Activated CD4-positive, alpha-beta T cell treated with anti-CD3 and anti-CD28 coated beads for 48 hours (primary cell): ENCODE measurements at regions not wholly inside any gene's neighbourhood (a gene's known extent, or its start where the extent isn't known, plus 50 kb on each side); places are given as distances from the start of the nearest gene placed in this dataset.
"Not testable (repeated sequence)": the region's sequence is repeated elsewhere in the genome, so short reads cannot be mapped to it uniquely, and the experiment has no call there.

ENCODE experiments used
- DNase-seq: peaks from one replicate; pipeline ENCODE4 v3.0.0-alpha.2; 2020

DNA sequence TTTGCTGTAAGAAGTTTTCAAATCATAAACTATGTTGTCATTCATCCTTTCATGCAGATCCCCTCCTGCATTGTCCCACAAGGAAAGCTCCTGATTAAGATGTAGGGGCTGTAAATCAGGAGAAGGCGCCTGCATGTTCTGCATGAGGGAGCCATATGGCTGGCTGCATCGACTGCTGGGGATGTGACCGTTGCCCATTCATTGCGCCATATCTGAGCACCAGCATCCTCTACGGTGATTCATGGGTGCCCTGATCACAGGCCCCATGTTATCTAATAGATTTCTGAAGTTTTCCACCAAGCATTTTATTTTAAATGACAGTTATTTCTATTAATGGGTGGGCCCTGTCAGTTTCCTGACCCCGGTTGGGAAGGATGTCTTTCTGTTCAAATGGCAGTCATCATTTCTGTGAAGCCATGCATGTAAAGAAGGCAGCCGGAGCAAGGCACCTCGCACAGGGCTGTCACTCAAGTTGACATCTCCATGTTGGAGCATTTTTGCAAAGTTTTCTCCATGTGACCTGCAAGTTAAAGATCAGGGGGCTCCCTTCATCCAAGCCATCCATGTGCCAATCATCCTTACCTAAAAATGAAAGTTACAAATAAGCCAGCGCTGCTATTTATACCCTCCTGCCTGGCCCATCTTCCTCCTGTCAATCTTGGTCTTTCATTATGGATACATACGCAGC, 128.8 kb downstream of the TEX36 start:
- DNase-seq = no peak

DNA sequence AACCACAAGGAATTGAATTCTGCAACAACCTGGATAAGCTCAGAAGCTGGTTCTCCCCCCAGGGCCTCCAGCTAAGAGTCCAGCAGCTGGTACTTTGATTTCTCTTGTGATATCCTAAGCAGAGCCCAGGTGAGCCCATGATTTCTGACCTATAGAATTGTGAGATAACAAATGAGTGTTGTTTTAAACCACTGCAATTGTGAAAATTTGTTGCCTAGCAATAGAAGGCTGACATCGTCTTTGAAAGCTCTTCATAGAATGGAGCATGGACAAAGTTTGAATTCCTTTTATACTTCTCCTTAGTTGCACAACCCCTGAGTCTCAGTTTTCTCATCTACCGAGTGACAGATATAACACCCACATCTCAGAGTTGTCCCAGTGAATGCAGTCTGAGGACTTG, 129.9 kb downstream of the TEX36 start:
- DNase-seq = no peak

DNA sequence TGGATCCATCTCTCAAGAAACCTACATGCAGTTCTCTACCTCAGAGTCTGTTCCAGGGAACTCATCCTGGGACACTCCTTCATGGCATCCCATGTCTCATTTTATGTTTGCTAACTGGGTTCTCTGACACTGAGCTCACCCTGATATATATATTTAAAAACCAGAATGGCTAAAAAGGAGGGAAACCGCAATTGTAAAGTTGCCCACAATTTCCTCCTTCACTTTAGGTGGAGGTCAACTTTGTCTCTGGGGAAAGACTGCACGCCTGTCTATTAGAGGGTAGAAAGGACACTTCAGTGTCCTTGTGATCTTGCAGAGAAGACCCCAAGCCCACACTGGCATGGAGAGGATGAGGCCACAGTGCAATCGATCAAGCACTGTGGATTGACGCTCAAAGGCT, 131.7 kb downstream of the TEX36 start:
- no peak for DNase-seq

DNA sequence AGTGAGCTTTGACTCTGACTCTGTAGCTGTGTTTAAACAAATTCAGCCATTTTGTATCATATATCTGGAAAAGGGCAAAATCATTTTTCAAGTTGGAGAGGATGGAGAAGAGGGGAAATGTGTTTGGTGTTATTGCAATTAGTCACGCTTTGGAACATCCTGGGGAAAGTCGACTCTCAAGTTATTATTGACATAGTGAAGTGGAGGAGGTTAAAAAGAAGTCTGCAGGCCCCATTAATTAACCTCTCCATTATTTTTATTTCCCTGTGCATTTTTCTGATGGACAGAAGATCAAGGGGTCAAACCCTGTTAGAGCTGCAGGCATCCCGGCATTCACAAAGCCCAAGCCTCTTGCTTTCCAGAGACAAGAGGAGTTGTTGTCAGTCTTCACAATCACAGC, 132.6 kb downstream of the TEX36 start:
- no peak for DNase-seq

DNA sequence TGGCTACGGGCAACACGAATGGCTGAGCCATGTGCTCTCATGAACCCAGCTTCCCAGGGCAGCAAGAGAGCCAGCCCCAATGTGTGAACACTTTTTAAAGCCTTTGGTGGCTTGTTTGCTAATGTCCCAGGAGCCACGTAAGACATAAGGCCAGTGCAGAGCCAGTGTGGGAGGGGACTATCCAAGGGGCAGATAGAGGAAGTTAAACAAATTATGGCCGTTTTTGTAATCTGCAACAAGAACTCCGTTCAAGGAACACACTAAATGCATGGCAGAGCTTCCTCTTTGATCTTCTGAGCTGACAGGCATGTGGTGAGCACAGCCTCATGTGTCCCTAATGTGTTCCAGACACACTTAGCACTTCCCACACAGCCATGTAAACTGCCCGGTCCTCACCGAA, 133.3 kb downstream of the TEX36 start:
- DNase-seq = no peak

DNA sequence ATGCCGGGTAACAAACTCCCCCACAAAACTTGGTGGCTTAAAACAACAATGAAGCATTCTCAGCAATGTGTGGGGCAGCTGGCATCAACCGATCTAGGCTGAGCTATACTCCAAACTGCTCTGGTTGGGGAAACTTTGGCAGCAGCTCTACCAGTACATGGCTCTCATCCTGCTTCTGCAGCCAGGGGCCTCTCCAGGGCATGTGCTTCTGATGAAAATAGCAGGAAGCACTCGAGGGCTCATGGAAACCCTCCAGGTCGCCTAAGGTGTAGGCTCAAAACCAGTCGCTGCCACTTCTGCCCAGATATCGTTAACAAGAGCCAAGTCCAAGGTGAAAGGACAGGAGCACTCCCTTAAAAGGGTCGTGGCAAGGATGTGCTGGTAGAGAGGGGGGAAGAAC, 134.1 kb downstream of the TEX36 start:
- DNase-seq = no peak

DNA sequence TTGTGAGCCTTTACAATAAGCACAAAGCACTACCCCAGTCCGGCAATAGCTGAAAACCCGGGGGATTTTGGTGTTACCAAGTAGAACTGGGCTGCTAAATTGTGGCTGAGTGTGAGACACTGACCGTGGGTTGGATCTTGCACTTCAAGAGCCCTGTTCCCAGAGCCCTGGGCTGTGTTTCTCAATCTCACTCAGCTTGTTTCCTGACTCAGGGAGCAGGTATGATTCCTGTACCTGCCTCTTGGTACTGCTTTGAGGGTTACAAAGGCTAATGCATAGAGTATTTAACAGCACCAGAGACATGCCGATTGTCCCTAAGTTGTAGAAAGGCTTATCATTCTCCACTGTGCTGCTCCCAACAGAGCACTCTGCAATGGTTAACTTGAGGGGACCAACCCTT, 134.6 kb downstream of the TEX36 start:
- DNase-seq = no peak

DNA sequence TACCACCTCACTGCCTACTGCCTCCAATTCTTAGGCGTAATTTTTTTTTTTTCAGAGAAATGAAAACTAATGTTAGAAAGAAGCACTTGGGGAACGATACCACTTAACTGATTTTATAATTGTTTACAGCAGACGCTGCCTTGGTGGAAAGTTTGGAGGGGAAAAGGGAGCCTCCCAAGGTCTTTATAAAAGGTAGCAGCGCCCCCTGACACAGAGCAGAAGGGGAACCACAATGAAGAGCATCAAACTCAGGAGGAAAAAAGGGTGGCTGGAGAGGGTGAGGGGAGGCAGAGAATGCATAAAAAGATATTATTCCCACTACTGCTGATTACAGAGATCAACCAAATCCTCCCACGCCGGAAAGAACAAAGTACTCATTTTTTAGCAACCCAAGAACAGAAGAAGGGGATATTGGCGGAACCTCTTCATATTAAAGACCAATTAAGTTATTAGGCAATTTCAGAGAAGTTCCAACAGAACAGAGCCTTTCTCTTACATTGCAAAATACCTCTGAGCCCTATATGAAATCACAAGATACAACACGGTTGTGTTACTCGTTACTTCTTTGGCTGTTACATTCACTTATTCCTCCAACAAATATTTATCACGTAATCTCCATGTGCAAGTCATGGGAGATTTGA, 135.8 kb downstream of the TEX36 start:
- DNase-seq = no peak

DNA sequence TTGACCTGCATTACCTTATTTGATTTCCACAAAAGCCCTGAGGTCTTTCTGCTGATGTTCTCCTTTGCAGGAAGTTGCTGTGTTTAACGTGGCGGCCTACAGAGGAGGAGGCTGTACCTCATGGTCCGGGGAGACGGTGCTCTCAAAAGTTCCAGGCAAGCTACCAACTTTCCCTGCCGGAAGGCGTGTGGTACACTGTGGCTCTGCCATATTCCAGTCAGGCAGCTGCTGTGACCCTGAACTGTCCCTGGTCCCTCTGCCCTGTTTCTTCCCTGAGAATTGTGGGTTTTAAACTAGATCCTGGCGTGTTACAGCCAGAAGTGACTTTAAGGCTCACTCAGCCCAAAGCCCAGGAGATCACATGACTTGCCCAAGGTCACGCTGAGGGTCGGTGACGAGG, 139.2 kb downstream of the TEX36 start:
- DNase-seq = no peak

DNA sequence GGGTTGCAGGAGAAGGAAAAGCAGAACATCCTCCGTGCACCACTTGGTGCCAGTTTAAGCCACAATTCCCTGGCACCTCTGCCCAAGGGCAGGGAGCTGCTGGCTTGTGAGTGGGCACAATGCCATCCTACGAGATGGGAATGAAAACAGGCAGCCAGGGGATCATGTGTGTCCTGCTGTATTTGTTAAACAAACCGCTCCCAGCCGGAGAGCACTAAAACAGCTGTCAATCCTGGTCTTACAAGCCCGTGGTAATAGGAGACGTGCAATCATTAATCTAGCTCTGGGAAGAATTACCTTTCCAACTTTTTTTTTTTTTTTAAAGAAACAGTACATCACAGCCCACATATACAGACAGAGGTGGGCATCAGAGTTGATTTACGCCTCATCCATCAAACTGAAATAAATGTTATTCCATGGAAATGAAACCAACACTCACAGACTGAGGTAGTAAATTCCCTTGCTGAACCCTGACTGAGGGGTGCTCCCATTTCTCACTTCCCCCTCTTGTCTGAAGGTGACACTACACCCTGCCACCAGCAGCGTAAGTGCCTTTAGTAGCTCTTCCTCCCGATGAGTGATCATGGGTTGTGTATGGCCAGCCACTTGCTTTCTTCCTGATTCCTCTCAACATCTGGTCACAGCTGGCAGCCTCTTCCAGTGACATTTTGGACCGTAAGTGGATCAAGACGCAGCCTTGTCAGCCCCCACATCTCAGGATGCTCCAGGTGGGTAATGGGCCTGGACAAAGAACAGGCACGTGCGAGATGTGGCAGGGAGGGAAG, 143.8 kb downstream of the TEX36 start:
- DNase-seq = no peak

DNA sequence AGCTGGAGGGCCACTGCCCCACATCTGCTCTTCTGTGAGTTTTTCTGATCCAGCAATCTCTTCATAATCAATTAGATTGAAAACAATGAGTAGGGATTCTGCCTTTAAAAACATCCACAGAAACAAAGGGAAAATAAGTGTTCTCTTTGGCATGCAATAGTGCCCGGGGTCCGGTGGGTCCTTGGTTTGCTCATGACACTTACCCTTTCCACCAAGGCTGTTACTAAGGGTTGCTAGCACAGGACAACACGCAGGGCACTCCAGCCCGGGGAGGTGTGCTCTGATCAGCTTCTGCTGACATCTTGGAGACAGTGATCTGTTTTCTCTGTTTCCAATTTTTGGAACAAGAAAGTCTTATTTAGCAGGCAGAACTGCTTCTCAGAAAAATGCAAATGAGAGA, 146.7 kb downstream of the TEX36 start:
- no peak for DNase-seq

DNA sequence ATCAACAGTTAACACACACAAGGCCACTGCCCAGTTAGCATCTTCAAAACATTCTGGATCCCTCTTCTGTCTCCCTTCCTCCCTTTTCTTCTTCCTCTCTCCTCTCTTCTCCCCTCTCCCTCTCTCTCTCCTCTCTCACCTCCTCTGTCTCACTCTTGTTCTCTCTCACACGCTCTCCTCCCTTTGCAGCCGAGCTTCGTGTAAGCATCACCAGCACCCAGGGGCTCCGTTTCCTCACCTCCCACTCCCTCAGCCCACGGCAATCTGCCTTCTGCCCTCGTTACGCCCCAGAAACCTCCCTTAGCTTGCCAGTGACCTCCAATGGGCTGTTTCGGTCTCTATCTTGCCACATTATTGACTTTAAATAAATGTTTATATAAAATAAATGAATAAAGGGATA, 147.4 kb downstream of the TEX36 start:
- DNase-seq = no peak

DNA sequence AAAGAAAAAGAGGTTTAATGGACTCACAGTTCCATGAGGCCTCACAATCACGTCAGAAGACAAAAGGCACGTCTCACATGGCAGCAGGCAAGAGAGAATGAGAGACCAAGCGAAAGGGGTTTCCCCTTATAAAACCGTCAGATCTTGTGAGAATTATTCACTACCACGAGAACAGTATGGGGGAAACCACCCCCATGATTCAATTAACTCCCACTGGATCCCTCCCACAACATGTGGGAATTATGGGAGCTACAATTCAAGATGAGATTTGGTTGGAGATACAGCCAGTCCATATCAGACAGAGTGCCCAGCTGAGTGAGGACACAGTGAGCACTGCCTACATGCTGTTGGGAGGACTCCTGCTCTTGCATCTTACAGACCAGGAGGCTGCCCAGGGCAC, 148.4 kb downstream of the TEX36 start:
- no peak for DNase-seq

DNA sequence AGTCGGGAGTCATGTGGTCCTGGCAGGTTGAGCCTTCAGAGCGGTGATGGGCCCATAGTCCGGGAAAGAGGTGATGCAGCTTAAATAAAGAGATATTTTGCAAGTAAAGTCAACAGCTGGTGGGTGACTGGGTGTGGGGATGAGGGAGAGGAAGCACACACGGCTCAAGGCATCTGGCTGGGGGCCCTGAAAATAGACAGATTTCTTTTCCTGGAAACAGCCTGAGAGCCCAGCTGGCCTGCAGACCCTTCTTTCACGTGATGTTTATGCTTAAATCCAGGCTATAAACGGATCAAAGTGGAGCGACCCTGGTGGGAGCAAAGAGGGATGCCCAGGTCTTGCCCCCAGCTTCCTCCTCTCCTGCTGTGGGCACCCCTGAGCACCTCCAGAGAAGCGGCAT, 149.1 kb downstream of the TEX36 start:
- DNase-seq = no peak

DNA sequence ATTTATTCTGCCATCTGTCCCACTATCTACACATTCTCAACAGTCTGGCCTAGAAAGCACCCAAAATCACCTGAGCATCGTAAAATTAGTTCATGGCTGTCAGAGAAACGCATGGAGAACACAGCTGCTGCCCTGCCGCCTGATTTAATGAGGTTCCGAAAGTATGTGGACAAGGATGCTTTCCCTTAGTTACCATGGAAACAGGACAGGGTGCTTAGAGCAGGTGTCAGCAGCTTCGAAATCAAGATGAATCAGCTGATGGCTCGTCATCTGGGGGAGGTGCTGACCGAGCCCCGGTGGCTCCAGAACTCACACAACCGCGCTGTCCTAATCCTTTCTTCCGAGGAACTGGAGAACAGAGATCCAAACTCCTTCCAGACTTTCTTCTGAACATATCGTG, 151.5 kb downstream of the TEX36 start:
- no peak for DNase-seq

DNA sequence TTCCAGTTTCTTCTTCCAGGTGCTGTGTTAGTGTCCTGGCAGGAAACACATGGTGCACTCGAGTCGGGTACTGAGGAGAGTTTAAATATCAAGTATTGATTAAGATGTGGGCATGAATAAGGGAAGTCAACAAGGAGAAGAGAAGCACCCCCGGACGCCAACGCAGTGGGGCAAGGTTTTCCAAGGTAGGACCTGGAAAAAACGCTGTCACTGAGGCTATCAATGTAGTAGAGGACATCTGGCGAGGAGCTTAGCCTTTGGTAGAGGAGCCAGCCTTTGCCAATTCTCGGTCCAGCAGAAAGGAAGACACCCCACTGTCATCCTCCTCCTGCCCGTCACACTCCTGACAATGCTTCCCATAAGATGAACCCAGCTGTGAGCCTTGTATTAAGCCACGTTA, 159.6 kb downstream of the TEX36 start:
- no peak for DNase-seq

DNA sequence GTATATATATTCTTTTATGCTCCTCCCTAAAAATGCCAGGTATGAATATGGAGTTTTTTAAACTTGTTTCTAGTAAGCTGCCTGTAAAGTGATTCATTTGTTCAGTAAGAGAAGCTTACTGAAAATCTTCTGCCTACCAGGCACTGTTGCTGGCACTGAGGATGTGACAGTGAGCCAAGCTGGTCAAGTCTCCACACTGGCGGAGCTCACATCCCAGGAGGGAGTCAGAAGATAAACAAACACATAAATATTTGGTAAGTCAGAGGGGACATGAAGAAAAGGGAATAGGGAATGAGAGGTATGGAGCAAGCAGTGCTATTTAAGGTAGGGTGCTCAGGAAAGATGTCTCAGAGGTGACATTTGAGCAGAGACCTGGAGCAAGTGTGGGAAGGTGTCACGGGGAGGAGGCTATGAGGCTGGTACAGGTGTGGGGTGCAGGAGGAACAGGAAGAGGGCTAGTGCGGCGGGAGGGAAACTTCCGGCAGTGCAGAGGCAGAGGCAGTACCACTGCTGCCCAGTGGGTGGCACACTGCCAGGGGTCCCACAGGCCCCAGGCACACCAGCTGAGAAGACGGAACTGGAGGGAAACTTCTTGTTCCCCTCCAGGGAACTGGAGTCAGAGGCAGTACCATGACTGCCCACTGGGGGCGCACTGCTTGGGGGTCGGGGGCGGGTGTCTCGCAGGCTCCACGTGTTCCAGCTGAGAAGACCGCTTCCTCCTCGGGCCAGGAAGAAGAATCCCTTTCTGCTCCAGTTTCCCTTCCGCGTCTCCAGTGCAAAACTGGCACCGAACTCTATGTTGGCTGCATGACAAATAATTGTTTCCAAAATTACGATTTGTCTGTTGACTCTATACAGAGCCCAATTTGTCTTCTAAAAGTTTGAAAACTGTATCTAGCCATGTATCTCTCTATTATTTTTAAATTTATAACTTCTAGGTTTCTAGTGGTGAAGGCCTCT, 161.0 kb downstream of the TEX36 start:
- DNase-seq = peak; percentile 52

DNA sequence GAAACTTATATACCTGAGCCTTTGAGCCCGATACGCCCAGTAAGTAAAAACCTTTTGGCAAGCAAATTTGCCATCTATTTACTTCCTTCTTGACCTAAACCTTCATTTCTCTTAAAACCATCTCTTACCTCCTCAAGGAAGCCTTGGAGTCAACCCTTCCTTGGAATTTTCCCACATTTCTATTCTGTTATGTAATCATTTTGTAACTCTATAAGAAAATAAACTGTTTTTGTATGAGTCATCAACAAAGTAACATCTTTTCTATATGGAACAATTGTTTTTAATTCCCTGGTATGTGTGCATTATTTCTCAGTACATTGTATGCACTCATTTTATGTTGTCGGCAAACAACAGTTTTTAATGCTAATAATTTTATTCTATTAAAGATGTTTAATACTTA, 162.0 kb downstream of the TEX36 start:
- no peak for DNase-seq

DNA sequence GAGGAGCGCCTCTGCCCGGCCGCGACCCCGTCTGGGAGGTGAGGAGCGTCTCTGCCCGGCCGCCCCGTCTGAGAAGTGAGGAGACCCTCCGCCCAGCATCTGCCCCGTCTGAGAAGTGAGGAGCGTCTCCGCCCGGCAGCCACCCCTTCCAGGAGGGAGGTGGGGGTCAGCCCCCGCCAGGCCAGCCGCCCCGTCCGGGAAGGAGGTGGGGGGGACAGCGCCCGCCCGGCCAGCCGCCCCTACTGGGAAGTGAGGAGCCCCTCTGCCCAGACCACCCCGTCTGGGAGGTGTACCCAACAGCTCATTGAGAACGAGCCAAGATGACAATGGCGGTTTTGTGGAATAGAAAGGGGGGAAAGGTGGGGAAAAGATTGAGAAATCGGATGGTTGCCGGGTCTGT, 164.6 kb downstream of the TEX36 start:
- DNase-seq = not testable (repeated sequence)

DNA sequence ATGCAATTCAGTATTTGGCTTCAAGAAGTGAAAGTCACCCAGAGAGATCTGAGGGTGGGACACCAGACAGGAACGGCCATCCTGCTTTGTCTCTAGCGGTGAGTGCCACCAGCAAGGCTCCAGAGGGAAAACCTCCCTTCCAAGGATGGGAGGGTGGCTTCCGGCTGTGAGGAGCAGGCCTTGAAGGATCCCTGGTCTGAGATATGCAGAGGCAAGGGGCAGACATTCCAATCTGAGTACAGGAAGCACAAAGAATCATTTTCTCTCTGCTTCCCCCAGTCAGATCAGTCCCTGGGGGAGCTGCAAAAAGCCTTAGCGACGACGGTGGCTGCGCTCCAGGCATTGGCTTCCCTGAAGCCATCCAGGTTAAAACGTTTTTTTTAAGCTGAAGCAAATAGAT, 167.4 kb downstream of the TEX36 start:
- DNase-seq = no peak

DNA sequence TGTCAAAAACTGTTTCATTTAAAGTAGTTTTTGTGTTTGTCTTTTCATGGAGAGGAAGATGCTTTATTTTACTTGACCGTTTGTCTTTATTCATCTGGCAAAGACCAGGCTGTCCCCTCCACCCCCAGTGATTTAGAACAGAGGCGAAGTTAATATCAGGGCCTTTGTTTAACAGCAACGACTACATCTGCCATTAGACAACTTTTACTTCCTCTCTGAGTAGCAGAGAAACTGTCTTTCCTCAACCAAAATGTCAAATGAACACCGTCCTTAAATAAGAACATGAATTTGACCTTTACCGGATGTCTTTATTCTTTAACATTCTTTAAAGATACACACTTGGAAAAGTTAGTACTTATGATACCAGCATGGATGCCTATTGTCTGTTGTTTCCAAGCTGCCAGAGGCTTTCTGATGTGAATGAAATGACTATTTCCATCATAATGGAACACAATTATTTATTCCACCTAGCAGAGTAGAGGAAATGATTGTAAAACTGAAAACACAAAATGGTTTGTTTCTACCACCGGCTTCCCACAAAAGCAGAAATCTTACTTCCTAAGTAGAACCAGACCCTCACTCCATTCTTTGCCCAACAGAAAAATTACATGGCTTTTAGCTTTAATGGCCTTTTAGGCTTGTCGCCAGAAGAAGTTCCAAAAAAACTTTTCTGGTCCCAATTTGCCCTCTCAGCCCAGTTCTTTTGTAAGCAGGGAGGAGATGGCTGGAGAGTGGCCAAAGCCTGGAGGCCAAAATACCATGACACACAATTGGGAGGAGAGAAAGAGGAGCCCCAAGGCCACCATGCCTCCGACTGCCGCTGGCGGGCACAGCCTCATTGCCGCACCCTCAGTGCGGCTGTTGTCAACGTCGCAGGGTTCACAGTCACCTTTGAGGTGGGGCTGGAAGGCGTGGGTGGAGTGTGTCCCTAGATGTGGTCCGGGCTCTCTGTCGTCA, 168.5 kb downstream of the TEX36 start:
- peak; percentile 6 for DNase-seq
